HEK293T (cell line): ENCODE measurements at regions not wholly inside any gene's neighbourhood (a gene's known extent, or its start where the extent isn't known, plus 50 kb on each side); places are given as distances from the start of the nearest gene placed in this dataset.

Experiments used
- ARNT ChIP-seq: fragments of 450-650 bp; IDR thresholded peaks from 2 replicates; pipeline ENCODE4 v1.6.1; 2017; ENCODE audit warnings: mild to moderate bottlenecking
- ELF4 ChIP-seq: fragments of 450-650 bp; IDR thresholded peaks from 2 replicates; pipeline ENCODE4 v1.6.1; 2017; ENCODE audit warnings: antibody characterized with exemption
- FOXM1 ChIP-seq: fragments of 450-650 bp; IDR thresholded peaks from 2 replicates; pipeline ENCODE4 v1.6.1; 2017; ENCODE audit warnings: mild to moderate bottlenecking, borderline replicate concordance

DNA sequence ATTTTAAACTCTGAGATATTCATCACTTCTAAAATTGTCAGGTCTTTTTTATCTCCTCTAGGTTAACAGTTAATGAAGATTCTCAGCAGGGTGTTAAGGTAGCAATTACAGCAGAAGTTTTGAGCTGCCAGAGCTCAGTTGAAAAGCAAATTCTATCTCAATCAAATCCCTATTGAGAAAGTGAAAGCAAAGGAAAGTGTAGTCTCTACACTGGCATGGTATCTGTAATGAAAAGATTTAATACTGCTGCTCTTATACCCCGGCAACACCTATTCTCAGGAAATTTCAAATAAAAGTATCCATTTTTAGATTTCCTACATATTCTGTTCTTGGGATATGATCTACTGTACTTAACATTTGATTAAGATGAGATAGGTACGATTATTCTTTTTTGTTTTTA, 913.5 kb downstream of the MRPL39 start:
- TF ChIP-seq ELF4 (no peak), ARNT (no peak), FOXM1 (no peak)
